GM18498 (cell line): ENCODE measurements at regions not wholly inside any gene's neighbourhood (a gene's known extent, or its start where the extent isn't known, plus 50 kb on each side); places are given as distances from the start of the nearest gene placed in this dataset.
A peak's percentile ranks its signal among the peaks of the same experiment; 100 is the strongest.
"Not testable (repeated sequence)": the region's sequence is repeated elsewhere in the genome, so short reads cannot be mapped to it uniquely, and the experiment has no call there.

Experiments used
- ATAC-seq: cut with Tn5 transposase; IDR thresholded peaks from one replicate; pipeline ENCODE4 v1.9.1; 2021; ENCODE audit warnings: mild to moderate bottlenecking, moderate library complexity; ENCODE audit not compliant: unreplicated experiment

GRCh38 chr5:44935871-44936270 is 127.1 kb downstream of the MRPS30 start:
- ATAC-seq: no peak

DNA sequence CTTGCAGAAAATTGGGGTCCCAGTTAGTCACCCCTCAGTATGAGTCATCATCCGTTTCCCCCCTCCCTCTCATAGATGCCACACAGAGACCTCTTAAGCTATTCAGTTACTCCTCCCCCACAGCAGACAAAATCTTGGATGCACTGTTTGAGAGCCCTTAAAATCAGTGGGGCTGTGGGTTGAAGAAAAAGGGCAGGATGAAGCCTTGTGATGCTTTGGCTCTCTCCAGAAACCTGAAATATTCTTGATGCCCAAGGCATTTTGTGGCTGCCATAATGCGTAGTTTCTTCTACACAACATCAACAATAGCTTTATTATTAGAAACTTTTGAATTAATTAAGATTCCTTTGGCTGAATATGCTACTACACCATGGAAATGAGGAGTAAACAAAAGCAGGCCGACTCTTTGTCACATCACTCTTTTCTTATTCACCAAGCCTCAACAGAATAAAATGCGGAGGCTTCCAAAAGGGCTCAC is 133.8 kb downstream of the MRPS30 start:
- ATAC-seq: no peak

GRCh38 chr5:44943647-44944046 is 134.9 kb downstream of the MRPS30 start:
- ATAC-seq: no peak

GRCh38 chr5:44945743-44946142 is 137.0 kb downstream of the MRPS30 start:
- ATAC-seq: no peak

DNA sequence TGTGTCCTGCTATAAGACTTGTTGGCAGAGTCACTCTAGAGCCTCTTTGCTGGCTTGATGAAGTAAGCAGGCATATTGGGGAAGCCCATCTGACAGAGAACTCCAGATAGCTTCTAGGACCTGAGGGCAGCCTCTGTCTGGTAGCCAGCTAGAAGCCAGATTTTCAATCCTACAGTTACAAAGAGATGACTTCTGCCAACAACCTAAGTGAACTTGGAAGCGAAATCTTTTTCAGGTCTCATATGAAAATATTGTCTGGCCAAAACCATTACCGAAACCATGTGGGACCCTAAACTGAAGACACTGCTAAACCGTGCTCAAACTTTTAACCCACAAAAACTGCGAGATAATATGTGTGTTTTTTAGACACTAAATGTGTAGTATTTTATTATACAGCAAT is 140.9 kb downstream of the MRPS30 start:
- no peak for ATAC-seq

GRCh38 chr5:44951371-44951770 is 142.6 kb downstream of the MRPS30 start:
- ATAC-seq: no peak

DNA sequence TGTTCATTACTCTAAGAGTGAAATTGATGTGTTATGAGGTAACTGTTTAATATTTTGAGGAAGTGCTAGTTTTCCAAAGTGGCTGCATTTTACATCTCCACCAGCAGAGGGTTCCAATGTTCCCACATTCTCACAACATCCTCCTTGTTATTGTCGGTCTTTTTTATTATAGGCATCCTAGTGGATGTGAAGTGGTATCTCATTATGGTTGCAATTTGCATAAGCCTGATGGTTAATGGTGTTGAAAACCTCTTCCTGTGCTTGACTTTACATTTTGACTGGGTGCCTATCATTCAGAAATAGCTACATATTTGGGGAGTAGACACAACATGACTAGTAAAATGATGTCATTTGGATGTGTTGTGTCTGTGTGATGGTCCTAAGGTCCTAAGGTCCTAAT is 143.6 kb downstream of the MRPS30 start:
- peak; percentile 68 for ATAC-seq

DNA sequence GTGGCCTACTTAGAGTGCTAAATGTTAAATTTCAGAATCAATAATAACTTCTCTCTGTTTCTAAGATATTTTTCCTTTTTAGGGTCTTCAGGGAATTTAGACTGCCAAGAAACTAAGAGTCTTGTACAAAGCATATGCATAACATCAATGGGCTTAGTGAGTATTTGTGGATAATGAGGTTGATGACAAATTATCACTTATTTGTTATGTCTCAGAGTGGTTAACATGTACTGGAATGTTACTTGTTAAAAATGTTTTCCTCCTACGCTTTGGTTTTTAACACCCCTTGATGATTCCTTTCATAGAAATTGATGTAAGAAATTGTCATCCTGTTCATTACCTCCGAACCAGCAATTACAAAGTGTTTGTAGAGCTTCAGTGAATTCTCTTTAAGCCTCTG is 144.3 kb downstream of the MRPS30 start:
- ATAC-seq: no peak

GRCh38 chr5:44958943-44959454 is 150.3 kb downstream of the MRPS30 start:
- ATAC-seq: not testable (repeated sequence)

- ATAC-seq: no peak
Observed at GRCh38 chr5:44969825-44970224, 161.1 kb downstream of the MRPS30 start.

DNA sequence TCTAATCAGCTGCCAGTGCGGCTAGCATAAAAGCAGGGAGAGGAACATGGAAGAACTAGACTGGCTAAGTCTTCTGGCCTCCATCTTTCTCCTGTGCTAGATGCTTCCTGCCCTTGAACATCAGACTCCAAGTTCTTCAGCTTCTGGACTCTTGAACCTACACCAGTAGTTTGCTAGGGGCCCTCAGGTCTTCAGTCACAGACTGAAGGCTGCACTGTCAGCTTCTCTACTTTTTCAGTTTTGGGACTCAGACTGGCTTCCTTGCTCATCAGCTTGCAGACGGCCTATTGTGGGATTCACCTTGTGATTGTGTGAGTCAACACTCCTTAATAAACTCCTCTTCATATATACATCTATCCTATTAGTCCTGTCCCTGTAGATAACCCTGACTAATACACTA is 162.2 kb downstream of the MRPS30 start:
- not testable (repeated sequence) for ATAC-seq

GRCh38 chr5:44974813-44975212 is 166.1 kb downstream of the MRPS30 start:
- ATAC-seq: no peak

- ATAC-seq: no peak
Observed at GRCh38 chr5:44981708-44982107, 173.0 kb downstream of the MRPS30 start.

DNA sequence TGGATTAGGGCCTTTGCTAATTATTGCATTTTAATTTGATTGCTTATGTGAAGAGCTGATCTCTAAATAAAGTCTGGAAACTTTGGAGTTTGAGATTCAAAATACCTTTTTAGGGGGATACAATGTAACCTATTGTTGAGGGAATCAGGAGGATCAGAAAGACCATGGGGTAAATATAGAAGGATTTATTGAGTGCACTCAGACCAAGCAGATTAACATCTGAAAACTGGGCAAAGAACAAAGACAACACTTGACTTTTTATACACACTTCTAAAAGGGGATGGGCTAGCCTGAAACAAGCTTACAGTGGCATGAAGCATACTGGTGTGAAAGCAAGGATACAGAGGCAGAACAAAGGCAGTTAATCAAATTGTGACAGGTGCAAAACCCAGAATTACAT is 174.3 kb downstream of the MRPS30 start:
- ATAC-seq: no peak

DNA sequence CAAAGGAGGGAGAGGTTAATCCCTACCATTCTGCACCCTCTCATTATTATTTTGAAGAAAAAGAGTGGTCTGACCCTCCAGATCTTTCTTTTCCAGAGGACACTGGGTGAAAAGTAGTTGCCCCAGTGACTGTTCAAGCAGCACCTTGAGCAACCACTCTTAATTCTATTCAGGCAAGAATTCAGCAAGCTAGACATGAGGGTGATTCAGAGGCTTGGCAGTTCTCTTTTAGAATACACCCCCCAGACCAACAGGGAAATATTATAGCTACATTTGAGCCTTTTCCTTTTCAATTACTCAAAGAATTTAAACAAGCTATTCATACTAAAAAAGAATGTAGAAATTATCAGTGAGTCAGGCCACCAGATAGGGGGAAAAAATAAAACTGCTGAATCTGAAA is 178.3 kb downstream of the MRPS30 start:
- ATAC-seq: no peak

GRCh38 chr5:44991693-44992092 is 182.9 kb downstream of the MRPS30 start:
- ATAC-seq: no peak

DNA sequence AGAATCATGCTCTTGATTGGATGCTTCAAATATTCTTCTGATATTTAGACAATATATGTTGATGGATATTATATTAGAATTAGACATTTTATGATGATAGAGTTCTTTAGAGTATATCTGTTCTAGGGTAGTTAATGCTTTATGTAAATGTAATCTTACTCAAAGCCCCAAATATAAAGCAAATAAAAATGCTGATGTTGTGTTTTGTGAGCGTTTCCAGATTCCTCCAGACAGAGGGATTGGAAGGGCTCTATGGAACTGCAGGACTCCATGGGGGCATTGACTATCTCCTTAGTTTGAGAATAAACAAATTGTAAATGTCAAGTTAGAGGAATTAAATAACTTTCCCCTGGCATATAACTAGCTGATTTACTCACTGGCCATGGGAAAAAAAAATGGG is 184.5 kb downstream of the MRPS30 start:
- no peak for ATAC-seq

- ATAC-seq: no peak
Observed at GRCh38 chr5:44997506-44997905, 188.8 kb downstream of the MRPS30 start.

DNA sequence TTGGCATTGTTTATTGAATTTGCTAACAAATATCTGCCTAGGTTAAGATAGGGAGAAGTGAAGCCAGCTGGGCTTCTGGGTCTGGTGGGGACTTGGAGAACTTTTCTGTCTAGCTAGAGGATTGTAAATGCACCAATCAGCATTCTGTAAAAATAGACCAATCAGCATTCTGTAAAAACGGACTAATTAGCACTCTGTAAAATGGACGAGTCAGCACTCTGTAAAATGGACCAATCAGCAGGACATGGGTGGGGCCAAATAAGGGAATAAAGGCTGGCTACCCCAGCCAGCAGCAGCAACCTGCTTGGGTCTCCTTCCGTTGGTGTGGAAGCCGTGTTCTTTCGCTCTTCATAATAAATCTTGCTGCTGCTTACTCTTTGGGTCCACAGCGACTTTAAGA is 198.4 kb downstream of the MRPS30 start:
- not testable (repeated sequence) for ATAC-seq

DNA sequence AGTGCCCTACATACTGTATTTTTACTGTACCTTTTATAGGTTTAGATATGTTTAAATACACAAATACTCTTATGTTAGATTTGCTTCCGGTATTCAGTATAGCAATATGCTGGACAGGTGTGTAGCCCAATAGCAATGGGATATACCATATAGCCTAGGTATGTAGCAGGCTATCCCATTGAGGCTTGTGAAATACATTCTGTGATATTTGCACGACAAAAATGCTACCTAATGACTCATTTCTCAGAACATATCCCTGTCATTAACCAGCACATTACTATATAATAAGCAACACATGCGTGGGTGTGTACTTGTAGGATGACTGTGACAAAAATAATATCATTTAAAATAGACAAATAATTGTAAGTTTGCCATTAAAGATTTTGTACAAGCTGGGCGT is 208.8 kb downstream of the MRPS30 start:
- ATAC-seq: no peak

GRCh38 chr5:45029553-45029952 is 220.8 kb downstream of the MRPS30 start:
- no peak for ATAC-seq

- ATAC-seq: no peak
Observed at GRCh38 chr5:45035991-45036390, 227.2 kb downstream of the MRPS30 start.

DNA sequence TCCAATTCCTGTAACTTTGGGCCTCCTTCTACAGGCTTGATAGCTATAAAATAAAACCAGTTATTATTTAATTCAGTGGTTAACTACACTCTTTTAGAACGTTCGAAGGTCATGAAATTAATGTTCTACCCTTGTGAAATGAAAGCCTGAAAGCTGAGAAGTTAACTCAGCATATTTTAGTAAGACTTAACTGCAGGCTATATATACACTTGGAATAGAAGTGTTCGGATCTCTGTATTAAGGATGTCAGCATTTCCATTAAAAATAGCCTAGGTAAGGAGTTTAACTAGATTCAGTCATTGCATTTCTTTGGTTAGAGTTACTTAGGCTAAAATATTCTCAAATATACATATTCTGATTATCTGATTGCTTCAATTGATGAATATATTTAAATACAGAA is 229.2 kb downstream of the MRPS30 start:
- no peak for ATAC-seq
